Aorta (tissue), 5 donors: ENCODE measurements at regions not wholly inside any gene's neighbourhood (a gene's known extent, or its start where the extent isn't known, plus 50 kb on each side); places are given as distances from the start of the nearest gene placed in this dataset.
"Not testable (repeated sequence)": the region's sequence is repeated elsewhere in the genome, so short reads cannot be mapped to it uniquely, and the experiment has no call there.

Experiments used
- ATAC-seq: fragments of 200-7000 bp; cut with Tn5 transposase; one replicate; pipeline ENCODE4 v1.9.1; 2022; ENCODE audit warnings: moderate library complexity; ENCODE audit not compliant: low FRiP score
- DNase-seq, 2 donors: peaks; one replicate each; pipeline ENCODE4 v3.0.0-alpha.2; 2020
- H3K27ac ChIP-seq, 2 donors: one replicate each; pipeline ENCODE4 v1.5.1; 2013; ENCODE audit warnings: low read length in 2 of 2, mild to moderate bottlenecking in 2 of 2, moderate library complexity in 2 of 2, control low read depth in 1 of 2, inconsistent platforms in 1 of 2, low read depth in 1 of 2
- H3K27me3 ChIP-seq, 2 donors: one replicate each; pipeline ENCODE4 v1.6.1; 2013; ENCODE audit warnings: control low read depth in 1 of 2, low read length in 1 of 2, mild to moderate bottlenecking in 1 of 2, moderate library complexity in 1 of 2; ENCODE audit not compliant: insufficient read depth in 2 of 2, control insufficient read depth in 1 of 2
- H3K36me3 ChIP-seq, 2 donors: one replicate each; pipeline ENCODE4 v1.6.1; 2013; ENCODE audit warnings: control low read depth in 1 of 2, low read length in 1 of 2, mild to moderate bottlenecking in 1 of 2; ENCODE audit not compliant: insufficient read depth in 2 of 2, control insufficient read depth in 1 of 2
- H3K4me1 ChIP-seq, 2 donors: one replicate each; pipeline ENCODE4 v1.6.1; 2013; ENCODE audit warnings: low read length in 2 of 2, control low read depth in 1 of 2, mild to moderate bottlenecking in 1 of 2, moderate library complexity in 1 of 2; ENCODE audit not compliant: insufficient read depth in 2 of 2, control insufficient read depth in 1 of 2
- H3K4me3 ChIP-seq, 2 donors: one replicate each; pipeline ENCODE4 v1.5.1; 2013; ENCODE audit warnings: low read length in 2 of 2, control low read depth in 1 of 2, mild to moderate bottlenecking in 1 of 2
- H3K9me3 ChIP-seq: one replicate; pipeline ENCODE4 v1.6.1; 2013; ENCODE audit warnings: mild to moderate bottlenecking, low read length; ENCODE audit not compliant: control insufficient read depth
- WGBS, 2 donors: extraction: QIAGEN DNeasy Blood & Tissue Kit; methylation state at CpG; one replicate each; pipeline ENCODE4 v1.1.7; 2013; 5-methylcytosine and 5-hydroxymethylcytosine counted together
- intact Hi-C, 2 donors: fragments of 100-400 bp; cut with DNase I; formaldehyde crosslinking; loops; one replicate each; pipeline versions ENCODE4 v1.14.2 to v1.15.0; 2022
- donor health status: healthy with polysubstance abuse.
- donor health status: Bipolar disorder and iron deficiency.
- donor health status: DM: no; HTN: no; CAD: no.
- donor health status: DM: no; HTN: no; CAD: no.
- donor health status: DM: yes; HTN: yes; CAD: no.

- H3K36me3 ChIP-seq, intact Hi-C loops, H3K4me1 ChIP-seq, H3K27me3 ChIP-seq, H3K9me3 ChIP-seq, DNase-seq, ATAC-seq, H3K4me3 ChIP-seq, H3K27ac ChIP-seq: not testable (repeated sequence)
- WGBS, 2 donors, result 68 to 75% methylated on average over 22 of the region's 22 CpGs
These were observed 336.8 kb downstream of the CWH43 start for GRCh38 chr4:49322610-49323572.

- H3K27ac ChIP-seq, H3K4me3 ChIP-seq, H3K27me3 ChIP-seq, intact Hi-C loops, DNase-seq, H3K9me3 ChIP-seq, ATAC-seq, H3K4me1 ChIP-seq, H3K36me3 ChIP-seq: not testable (repeated sequence)
- WGBS, 2 donors, result 71 to 80% methylated on average over 6 of the region's 10 CpGs
These were observed 337.5 kb downstream of the CWH43 start for GRCh38 chr4:49323573-49323940.
